ENCODE measurements at regions not wholly inside any gene's neighbourhood (a gene's known extent, or its start where the extent isn't known, plus 50 kb on each side); places are given as distances from the start of the nearest gene placed in this dataset.

- TF ChIP-seq POLR2A (IDR thresholded peaks at IDR 0.05) (no peak), CTCF (IDR thresholded peaks at IDR 0.05) (no peak)
- no peaks in the 10 kb centered on the region for H3K4me1 ChIP-seq
- no peaks in the 10 kb centered on the region for H3K36me3 ChIP-seq
- H3K4me3 ChIP-seq, result no peak overlapping the region
- 68% methylated on average over 3 of the region's 3 CpGs for WGBS (ENCODE audit: insufficient coverage, low coverage, low lambda C conversion rate, missing lambda C conversion rate)
- no peaks in the 10 kb centered on the region for H3K27me3 ChIP-seq
- intact Hi-C loops (cut with DNase I), result no loop called here
- H3K9me3 ChIP-seq, result no peaks in the 10 kb centered on the region
- ATAC-seq, result no peak
- no peak for DNase-seq
- no peak overlapping the region for H3K27ac ChIP-seq
These were observed 144.4 kb upstream of the NBPF11 start for GRCh38 chr1:148296511-148296910.

- H3K27me3 ChIP-seq, result no peaks in the 10 kb centered on the region
- TF ChIP-seq CTCF (IDR thresholded peaks at IDR 0.05) (no peak), POLR2A (IDR thresholded peaks at IDR 0.05) (no peak)
- intact Hi-C loops (cut with DNase I), result no loop called here
- H3K4me1 ChIP-seq, result no peaks in the 10 kb centered on the region
- no peak overlapping the region for H3K4me3 ChIP-seq
- no peaks in the 10 kb centered on the region for H3K9me3 ChIP-seq
- H3K27ac ChIP-seq, result no peak overlapping the region
- WGBS (ENCODE audit: insufficient coverage, low coverage, low lambda C conversion rate, missing lambda C conversion rate), result 65% methylated on average over 5 of the region's 5 CpGs
- no peak for DNase-seq
- no peak for ATAC-seq
- no peaks in the 10 kb centered on the region for H3K36me3 ChIP-seq
These were observed 142.2 kb upstream of the NBPF11 start for GRCh38 chr1:148294116-148294807.

GRCh38 chr1:148293651-148294050, 141.6 kb upstream of the NBPF11 start:
- WGBS (ENCODE audit: insufficient coverage, low coverage, low lambda C conversion rate, missing lambda C conversion rate), result 64% methylated on average over 6 of the region's 6 CpGs
- TF ChIP-seq CTCF (IDR thresholded peaks at IDR 0.05) (no peak), POLR2A (IDR thresholded peaks at IDR 0.05) (no peak)
- Histone ChIP-seq H3K36me3 (no peaks in the 10 kb centered on the region), H3K4me3 (no peak overlapping the region), H3K27me3 (no peaks in the 10 kb centered on the region), H3K27ac (no peak overlapping the region), H3K9me3 (no peaks in the 10 kb centered on the region), H3K4me1 (no peaks in the 10 kb centered on the region)
- DNase-seq, result no peak
- intact Hi-C loops (cut with DNase I), result no loop called here
- no peak for ATAC-seq

GRCh38 chr1:148292915-148293314, 140.8 kb upstream of the NBPF11 start:
- no peaks in the 10 kb centered on the region for H3K36me3 ChIP-seq
- H3K4me1 ChIP-seq, result no peaks in the 10 kb centered on the region
- TF ChIP-seq POLR2A (IDR thresholded peaks at IDR 0.05), result no peak
- TF ChIP-seq CTCF (IDR thresholded peaks at IDR 0.05), result no peak
- H3K9me3 ChIP-seq, result no peaks in the 10 kb centered on the region
- H3K4me3 ChIP-seq, result no peak overlapping the region
- ATAC-seq (no peak), DNase-seq (no peak)
- intact Hi-C loops (cut with DNase I), result no loop called here
- no peaks in the 10 kb centered on the region for H3K27me3 ChIP-seq
- 27% methylated on average over 2 of the region's 2 CpGs for WGBS (ENCODE audit: insufficient coverage, low coverage, low lambda C conversion rate, missing lambda C conversion rate)
- no peak overlapping the region for H3K27ac ChIP-seq

- Histone ChIP-seq H3K9me3 (no peaks in the 10 kb centered on the region), H3K27ac (no peak overlapping the region), H3K4me3 (no peak overlapping the region), H3K36me3 (no peaks in the 10 kb centered on the region), H3K27me3 (no peaks in the 10 kb centered on the region), H3K4me1 (no peaks in the 10 kb centered on the region)
- no peak for DNase-seq
- TF ChIP-seq CTCF (IDR thresholded peaks at IDR 0.05), result no peak
- TF ChIP-seq POLR2A (IDR thresholded peaks at IDR 0.05), result no peak
- no peak for ATAC-seq
- intact Hi-C loops (cut with DNase I), result no loop called here
These were observed 138.8 kb upstream of the NBPF11 start for GRCh38 chr1:148290881-148291280.

Data from right lobe of liver (tissue), 6 donors.